ENCODE measurements at regions not wholly inside any gene's neighbourhood (a gene's known extent, or its start where the extent isn't known, plus 50 kb on each side); places are given as distances from the start of the nearest gene placed in this dataset.
A peak's percentile ranks its signal among the peaks of the same experiment; 100 is the strongest.
"Not testable (repeated sequence)": the region's sequence is repeated elsewhere in the genome, so short reads cannot be mapped to it uniquely, and the experiment has no call there.

DNA sequence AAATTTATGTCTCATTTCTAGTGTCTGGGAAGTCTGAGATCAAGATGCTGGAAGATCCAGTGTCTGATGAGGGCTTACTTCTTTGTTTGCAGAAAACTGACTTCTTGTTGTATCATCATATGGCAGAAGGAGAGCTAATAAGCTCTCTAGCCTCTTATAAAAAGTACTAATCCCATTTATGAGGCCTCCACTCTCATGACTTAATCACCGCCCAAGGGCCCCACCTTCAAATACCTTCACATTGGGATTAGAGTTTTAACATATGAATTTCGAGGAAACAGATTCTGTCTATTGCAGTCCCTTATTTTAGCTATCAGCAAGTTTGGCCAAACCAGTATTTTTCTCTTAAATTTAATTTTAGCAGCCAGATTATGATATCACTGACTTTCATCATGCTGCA, 150.2 kb upstream of the TMPRSS15 start:
- no peak for DNase-seq

- DNase-seq, result not testable (repeated sequence)
Measured at GRCh38 chr21:18567770-18568169, 164.2 kb upstream of the TMPRSS15 start.

DNA sequence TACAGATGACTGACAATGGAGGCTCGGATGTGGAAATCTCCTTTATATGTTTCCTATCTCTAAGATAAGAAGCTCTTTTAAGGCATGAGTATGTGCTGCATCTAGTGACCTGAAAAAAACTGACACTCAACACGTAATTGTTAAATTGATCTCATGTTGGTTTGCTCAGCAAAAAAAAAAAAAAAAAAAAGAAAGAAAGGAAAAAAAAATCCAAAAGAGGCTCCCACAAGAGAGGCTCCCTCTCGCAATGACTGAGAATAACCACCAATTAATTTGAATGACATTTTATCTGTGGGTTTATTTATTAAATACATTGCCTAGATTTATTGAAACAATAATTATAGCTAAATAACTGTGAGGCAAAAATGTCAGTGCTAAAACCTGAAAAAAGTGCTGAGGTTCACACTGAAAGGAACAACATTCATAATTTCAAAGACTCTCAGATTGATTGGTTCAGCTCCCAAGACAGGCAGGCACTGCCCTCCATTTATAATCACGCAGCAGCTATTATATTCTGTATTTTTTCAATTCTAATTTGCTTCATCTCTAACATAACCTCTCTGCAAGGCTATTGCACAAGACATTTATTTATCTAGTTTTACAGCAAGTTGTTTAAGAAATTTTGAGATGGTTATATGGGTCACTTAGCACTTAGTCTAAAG, 184.5 kb upstream of the TMPRSS15 start:
- DNase-seq, result no peak

GRCh38 chr21:18601146-18601545, 197.6 kb upstream of the TMPRSS15 start:
- no peak for DNase-seq

DNA sequence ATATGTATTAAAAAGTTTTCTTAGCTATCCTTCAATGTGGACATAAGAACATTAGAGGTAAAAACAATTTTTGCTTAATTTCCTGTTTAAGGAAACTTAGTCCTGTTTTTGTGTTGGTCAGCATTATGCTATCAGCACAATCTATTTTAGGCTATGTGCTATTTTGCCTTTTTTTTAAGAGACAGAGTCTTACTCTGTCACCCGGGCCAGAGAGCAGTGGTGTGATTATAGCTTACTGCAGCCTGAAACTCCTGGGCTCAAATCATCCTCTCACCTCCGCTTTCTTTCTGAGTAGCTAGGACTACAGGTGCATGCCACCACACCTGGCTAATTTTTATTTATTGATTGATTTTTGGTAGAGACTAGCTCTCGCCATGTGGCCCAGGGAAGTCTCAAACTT, 199.1 kb upstream of the TMPRSS15 start:
- no peak for DNase-seq

DNA sequence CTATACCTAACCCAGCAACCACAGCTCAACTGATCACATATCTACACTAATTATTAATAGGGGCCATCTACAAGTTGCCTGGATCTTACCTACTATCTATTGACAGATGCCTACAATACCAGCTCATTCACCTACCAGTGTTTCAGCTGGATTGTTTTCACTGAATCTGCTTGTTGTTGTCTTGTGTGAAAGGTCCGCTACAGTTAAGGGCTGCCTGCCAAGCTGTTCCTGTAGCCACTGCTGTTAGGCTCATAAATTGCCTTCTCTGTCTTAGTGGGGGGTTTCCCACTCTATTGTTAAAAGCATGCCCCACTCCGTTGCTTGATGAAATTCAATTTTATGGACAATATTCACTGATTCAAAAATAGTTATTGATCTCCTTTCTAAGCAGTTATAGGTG, 199.7 kb upstream of the TMPRSS15 start:
- no peak for DNase-seq

DNA sequence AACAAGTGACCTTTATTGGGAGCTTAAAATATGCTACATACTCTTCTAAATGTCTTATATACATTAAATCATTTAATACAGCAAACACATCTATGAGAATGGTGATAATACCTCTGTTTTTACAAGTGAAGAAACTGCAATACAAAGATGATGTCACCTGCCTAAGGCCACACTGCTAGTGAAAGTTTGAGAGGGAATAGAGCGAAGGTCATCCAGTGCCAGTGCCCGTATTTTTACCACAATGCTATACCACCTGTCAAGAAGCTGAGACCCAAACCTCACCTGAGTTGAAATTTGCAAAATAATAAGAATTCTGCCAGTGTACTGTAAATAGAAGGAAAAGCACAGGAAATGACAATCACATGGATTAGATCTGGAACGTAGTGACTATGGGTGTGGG, 200.4 kb upstream of the TMPRSS15 start:
- no peak for DNase-seq

DNA sequence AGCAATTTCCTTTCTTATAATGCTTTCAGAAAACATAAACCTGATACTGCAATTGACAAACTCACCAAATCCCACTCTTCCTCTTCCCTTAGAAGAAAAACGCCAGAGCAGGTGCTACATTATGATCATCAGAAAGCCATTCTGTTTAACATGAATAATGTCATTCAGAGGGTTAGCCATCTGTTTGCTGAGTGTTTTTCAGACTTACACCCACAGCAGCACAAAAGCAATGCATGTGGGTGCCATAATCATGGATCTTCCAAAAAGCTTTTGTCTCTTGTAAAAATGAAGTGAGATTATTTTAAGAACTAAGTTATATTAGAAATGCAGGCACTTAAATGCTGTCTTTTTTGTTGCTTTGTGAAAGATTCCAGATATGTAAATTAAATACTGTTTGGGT, 204.6 kb upstream of the TMPRSS15 start:
- DNase-seq, result no peak

DNA sequence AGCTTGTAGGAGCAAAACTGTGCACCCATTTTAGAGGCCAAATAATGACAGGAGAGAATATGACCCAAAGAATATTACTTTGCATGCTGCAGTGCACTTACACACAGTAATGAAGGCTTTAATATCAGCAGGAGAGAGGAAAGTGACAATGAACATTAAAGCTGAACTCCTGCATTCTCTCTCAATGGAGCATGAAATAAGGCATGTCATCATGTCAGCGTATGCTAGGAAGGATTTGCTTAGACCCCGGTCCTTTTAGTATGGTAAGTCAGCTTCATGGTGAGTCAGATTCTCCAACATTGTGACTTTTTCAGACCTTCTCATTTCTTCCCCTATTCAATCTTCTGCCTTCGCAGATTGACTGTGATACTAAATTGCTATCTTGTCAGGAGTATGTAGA, 210.7 kb upstream of the TMPRSS15 start:
- no peak for DNase-seq

- no peak for DNase-seq
Measured at GRCh38 chr21:18617291-18617690, 213.7 kb upstream of the TMPRSS15 start.

DNA sequence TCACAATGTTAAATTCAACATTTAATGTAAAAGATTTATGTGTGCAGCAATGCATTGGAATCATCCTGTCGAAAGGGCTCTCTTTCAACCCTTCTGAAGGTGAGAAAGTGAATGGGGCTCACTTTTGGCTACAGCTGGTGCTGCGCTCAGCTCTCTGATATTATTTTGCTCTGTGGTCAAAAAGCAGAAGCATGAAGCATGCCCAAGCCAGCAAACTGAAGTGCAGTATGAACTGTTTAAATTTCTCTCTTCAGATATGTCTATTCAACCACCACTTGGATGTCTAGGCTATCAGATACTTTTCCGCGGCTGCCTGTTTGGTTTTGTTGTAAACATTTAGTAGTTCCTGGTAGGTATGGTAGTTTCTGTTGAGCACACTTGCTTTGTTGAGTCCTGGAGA, 216.9 kb upstream of the TMPRSS15 start:
- DNase-seq, result no peak

DNA sequence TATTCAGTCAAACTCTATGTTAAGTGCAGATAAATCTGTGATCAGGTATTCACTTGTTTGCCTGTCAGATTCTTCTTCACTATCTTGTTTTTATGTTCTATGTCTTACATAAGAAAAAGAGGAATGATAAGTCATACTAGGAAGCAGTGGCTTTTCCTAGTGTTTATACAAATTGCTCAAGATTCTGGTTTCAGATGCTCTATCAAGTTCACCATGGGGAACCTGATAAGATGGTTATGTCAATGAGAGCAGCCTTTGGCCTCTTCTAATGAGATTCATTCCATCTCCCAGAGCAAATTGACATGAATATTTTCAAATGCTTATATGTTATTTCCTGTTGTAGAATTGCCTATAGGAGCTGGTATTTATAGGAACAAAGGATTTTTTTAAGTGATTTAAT, 218.8 kb upstream of the TMPRSS15 start:
- DNase-seq, result no peak

GRCh38 chr21:18630446-18630845, 226.9 kb upstream of the TMPRSS15 start:
- peak; percentile 28 for DNase-seq

DNA sequence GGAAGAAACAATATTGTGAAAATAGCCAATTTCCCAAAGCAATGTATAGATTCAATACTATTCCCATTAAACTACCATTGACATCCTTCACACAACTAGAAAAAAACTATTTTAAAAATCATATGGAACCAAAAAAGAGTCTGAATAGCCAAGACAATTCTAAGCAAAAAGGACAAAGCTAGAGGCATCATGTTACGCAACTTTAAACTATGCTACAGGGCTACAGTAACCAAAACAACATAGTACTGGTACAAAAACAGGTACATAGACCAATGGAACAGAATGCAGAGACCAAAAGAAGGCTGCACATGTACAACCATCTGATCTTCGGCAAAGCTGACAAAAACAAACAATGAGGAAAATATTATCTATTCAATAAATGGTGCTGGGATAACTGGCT, 233.3 kb upstream of the TMPRSS15 start:
- no peak for DNase-seq

- DNase-seq, result no peak
Measured at GRCh38 chr21:18646116-18646515, 242.5 kb upstream of the TMPRSS15 start.

- no peak for DNase-seq
Measured at GRCh38 chr21:18655931-18656330, 252.3 kb upstream of the TMPRSS15 start.

DNA sequence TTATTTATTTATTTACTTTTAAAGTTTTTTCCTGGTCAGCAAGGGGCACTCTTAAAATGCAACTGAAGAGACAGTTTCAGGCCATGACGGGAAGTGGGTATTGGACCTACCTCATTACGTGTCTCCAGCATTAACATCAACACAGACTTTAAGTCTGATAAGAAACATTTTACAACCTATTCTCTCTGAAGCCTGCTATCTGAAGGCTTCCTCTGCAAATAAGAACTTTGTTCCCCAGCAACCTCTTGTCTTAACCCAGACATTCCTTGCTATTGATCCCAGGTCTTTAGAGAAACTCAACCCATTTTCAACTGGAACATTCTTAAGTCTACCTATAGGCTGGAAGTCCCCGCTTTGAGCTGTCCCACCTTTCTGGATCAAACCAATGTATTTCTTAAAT, 258.3 kb upstream of the TMPRSS15 start:
- no peak for DNase-seq

DNA sequence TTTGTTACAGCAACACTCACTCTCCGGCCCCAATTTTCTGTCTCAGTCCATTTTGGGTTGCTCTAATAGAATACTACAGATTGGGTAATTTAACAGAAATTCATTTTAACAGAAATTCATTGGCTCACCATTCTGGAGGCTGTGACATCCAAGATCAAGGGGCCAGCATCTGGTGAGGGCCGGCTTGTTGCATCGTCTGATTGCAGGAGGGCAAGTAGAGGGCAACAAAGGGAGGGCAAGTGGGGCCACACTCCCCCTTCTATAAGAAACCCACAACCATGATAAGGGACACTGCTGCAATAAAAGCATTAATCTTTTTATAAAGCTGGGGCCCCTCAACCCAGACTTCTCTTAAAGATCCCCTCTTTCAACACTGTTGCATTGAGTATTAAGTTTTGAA, 260.1 kb upstream of the TMPRSS15 start:
- no peak for DNase-seq

DNA sequence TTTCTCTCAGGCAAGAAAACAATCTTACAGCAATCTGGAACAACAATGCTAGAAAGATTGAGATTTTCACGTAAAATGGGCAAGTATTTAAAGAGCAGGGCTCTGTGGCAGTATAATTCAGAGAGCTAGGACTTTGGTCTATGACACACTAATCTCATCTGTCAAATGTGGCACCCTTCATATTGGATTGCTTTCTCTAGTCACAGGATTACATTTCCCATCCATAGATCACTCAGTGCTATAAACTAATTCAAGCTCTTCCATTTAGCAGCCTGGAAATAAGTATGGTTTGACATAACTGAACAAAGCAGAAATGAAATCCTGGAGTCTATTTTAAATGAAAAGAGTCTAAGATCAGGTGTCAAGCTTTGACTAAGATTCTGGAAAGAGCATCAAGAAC, 263.1 kb upstream of the TMPRSS15 start:
- no peak for DNase-seq

GRCh38 chr21:18673789-18674188, 270.2 kb upstream of the TMPRSS15 start:
- DNase-seq, result no peak

DNA sequence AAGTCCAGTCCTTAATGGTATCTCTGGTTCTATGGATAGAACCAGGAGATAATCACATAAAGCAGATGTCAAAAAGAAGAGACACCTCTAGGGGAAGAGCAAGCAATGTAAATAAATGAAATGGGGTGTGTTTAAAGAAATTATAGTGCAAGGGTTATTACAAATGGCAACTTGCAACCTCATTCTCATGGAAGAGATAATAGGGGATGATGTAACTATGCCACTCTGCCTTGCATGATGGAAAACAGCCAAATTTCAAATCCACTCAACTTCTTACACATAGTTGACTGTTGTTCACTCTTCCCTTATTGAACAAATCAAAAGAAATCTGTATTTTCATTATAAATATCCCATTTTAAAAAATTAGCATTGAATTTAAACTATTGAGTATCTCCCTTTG, 274.0 kb upstream of the TMPRSS15 start:
- DNase-seq, result no peak

DNA sequence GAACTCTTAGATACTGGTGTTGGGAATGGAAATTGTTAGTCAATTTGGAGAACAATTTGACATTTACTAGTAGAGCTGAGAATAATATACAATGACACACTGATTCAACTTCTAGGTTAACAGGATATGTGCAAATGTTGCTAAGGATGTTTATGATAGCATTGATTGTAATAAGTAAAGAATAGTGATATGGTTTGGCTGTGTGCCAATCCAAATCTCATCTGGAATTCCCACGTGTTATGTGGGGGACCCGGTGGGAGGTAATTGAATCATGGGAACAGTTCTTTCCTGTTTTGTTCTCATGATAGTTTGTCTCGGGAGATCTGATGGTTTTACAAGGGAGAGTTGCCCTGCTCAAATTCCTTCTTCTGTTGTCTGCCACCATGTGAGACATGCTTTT, 302.4 kb upstream of the TMPRSS15 start:
- peak; percentile 9 for DNase-seq

- DNase-seq, result no peak
Measured at GRCh38 chr21:18711662-18712061, 308.1 kb upstream of the TMPRSS15 start.

DNA sequence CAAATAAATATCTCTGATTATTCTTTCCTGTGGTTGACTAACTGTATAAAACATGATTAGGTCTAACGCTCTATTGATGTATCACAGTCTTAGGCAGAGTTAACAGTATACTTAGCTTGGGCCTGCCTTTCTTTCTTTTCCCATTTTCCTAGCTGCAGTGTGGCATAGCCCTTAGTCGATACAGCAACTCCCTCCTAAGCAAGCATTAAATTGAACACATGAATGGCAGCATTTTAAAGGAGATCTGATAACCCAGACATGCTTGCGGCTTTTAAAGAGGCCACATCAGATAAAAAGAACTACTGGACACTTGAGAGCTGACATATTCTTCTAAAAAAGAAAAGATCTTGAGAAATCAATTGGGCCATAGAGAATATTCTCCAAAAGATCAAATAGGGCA, 312.0 kb upstream of the TMPRSS15 start:
- no peak for DNase-seq

- peak; percentile 9 for DNase-seq
Measured at GRCh38 chr21:18716578-18717138, 313.1 kb upstream of the TMPRSS15 start.
